ENCODE measurements at regions not wholly inside any gene's neighbourhood (a gene's known extent, or its start where the extent isn't known, plus 50 kb on each side); places are given as distances from the start of the nearest gene placed in this dataset.

- in situ Hi-C loops (cut with MboI; ENCODE audit: low sequenced_read_pairs, unreplicated experiment) = no loop called here
Observed at GRCh38 chr20:59376109-59376841, 75.9 kb downstream of the EDN3 start.

GRCh38 chr20:59376998-59377397 is 76.6 kb downstream of the EDN3 start:
- DNase-seq (ENCODE audit: low spot score) = no peak
- no peak for TF ChIP-seq CTCF (IDR thresholded peaks at IDR 0.05; ENCODE audit: borderline replicate concordance, control extremely low read depth, extremely low read depth, insufficient read depth, missing control alignments)
- in situ Hi-C loops (cut with MboI; ENCODE audit: low sequenced_read_pairs, unreplicated experiment) = no loop called here

More at GRCh38 chr20:59376109-59376841, 75.9 kb downstream of the EDN3 start:
- no peak for DNase-seq (ENCODE audit: low spot score)
- TF ChIP-seq CTCF (IDR thresholded peaks at IDR 0.05; ENCODE audit: borderline replicate concordance, control extremely low read depth, extremely low read depth, insufficient read depth, missing control alignments) = no peak

- no peak for TF ChIP-seq CTCF (IDR thresholded peaks at IDR 0.05; ENCODE audit: borderline replicate concordance, control extremely low read depth, extremely low read depth, insufficient read depth, missing control alignments)
Observed at GRCh38 chr20:59377842-59378241, 77.4 kb downstream of the EDN3 start.

GRCh38 chr20:59378396-59378795 is 78.0 kb downstream of the EDN3 start:
- DNase-seq (ENCODE audit: low spot score) = no peak
- no peak for TF ChIP-seq CTCF (IDR thresholded peaks at IDR 0.05; ENCODE audit: borderline replicate concordance, control extremely low read depth, extremely low read depth, insufficient read depth, missing control alignments)
- in situ Hi-C loops (cut with MboI; ENCODE audit: low sequenced_read_pairs, unreplicated experiment) = no loop called here

More at GRCh38 chr20:59377842-59378241, 77.4 kb downstream of the EDN3 start:
- DNase-seq (ENCODE audit: low spot score) = no peak
- in situ Hi-C loops (cut with MboI; ENCODE audit: low sequenced_read_pairs, unreplicated experiment) = no loop called here

GRCh38 chr20:59378966-59379365 is 78.6 kb downstream of the EDN3 start:
- in situ Hi-C loops (cut with MboI; ENCODE audit: low sequenced_read_pairs, unreplicated experiment) = no loop called here
- TF ChIP-seq CTCF (IDR thresholded peaks at IDR 0.05; ENCODE audit: borderline replicate concordance, control extremely low read depth, extremely low read depth, insufficient read depth, missing control alignments) = no peak
- no peak for DNase-seq (ENCODE audit: low spot score)

GRCh38 chr20:59381689-59382088 is 81.3 kb downstream of the EDN3 start:
- no peak for TF ChIP-seq CTCF (IDR thresholded peaks at IDR 0.05; ENCODE audit: borderline replicate concordance, control extremely low read depth, extremely low read depth, insufficient read depth, missing control alignments)
- in situ Hi-C loops (cut with MboI; ENCODE audit: low sequenced_read_pairs, unreplicated experiment) = no loop called here
- no peak for DNase-seq (ENCODE audit: low spot score)
